ENCODE measurements at regions not wholly inside any gene's neighbourhood (a gene's known extent, or its start where the extent isn't known, plus 50 kb on each side); places are given as distances from the start of the nearest gene placed in this dataset.

DNA sequence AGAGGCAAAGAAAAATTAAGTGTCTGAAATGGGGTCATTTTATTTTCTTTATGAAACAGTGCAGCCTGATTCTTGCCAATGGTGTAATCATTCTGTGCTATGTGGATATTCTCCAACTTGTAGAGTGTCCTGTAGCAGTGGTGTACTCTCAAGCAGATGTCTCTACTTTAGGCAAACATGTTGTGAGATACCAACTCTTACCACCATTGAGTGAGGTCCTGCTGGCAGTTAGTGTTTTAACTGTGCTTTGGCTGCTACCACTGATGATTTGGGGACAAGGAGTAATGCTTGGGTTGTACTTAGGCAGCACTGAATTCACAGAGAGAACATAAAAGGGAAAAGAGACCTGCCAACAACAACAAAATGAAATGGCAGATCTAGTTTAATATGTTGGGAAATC, 122.5 kb downstream of the APIP start:
- TF ChIP-seq, protein P1, sequence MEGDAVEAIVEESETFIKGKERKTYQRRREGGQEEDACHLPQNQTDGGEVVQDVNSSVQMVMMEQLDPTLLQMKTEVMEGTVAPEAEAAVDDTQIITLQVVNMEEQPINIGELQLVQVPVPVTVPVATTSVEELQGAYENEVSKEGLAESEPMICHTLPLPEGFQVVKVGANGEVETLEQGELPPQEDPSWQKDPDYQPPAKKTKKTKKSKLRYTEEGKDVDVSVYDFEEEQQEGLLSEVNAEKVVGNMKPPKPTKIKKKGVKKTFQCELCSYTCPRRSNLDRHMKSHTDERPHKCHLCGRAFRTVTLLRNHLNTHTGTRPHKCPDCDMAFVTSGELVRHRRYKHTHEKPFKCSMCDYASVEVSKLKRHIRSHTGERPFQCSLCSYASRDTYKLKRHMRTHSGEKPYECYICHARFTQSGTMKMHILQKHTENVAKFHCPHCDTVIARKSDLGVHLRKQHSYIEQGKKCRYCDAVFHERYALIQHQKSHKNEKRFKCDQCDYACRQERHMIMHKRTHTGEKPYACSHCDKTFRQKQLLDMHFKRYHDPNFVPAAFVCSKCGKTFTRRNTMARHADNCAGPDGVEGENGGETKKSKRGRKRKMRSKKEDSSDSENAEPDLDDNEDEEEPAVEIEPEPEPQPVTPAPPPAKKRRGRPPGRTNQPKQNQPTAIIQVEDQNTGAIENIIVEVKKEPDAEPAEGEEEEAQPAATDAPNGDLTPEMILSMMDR (conservative IDR thresholded peaks at IDR 0.05) = no peak
- H3K27ac ChIP-seq = no peak overlapping the region

- H3K27ac ChIP-seq = peak overlapping the region; percentile 34
- TF ChIP-seq, protein P1 (conservative IDR thresholded peaks at IDR 0.05) = no peak
These were observed 123.3 kb downstream of the APIP start for GRCh38 chr11:34792814-34793258.

- H3K27ac ChIP-seq = peak overlapping the region; percentile 34
- TF ChIP-seq, protein P1 (conservative IDR thresholded peaks at IDR 0.05) = no peak
These were observed 124.2 kb downstream of the APIP start for GRCh38 chr11:34791780-34792542.

- TF ChIP-seq, protein P1 (conservative IDR thresholded peaks at IDR 0.05) = no peak
- no peak overlapping the region for H3K27ac ChIP-seq
These were observed 125.6 kb downstream of the APIP start for GRCh38 chr11:34790620-34791019.

- TF ChIP-seq, protein P1 (conservative IDR thresholded peaks at IDR 0.05) = no peak
- peak overlapping the region; percentile 40 for H3K27ac ChIP-seq
These were observed 126.9 kb downstream of the APIP start for GRCh38 chr11:34789196-34789834.

DNA sequence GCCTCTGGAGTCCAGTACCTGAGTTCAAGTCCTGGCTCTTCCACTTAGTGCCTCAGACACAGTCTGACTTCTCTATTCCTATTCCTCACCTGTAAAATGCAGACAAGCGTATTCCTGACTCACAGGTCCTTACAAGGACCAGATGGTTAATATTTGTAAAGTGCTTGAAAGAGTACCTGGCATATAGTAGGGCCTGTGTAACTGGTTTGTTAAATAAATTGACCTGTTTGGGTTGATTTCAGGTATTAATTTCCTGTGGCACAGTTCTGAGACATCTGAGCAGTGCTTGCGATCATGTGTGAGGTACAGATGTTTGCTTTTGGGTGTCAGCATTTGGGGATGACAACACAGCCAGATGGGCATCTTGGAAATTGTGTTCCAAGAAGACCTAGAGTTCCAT, 127.5 kb downstream of the APIP start:
- TF ChIP-seq, protein P1 (conservative IDR thresholded peaks at IDR 0.05) = no peak
- H3K27ac ChIP-seq = peak overlapping the region; percentile 40

DNA sequence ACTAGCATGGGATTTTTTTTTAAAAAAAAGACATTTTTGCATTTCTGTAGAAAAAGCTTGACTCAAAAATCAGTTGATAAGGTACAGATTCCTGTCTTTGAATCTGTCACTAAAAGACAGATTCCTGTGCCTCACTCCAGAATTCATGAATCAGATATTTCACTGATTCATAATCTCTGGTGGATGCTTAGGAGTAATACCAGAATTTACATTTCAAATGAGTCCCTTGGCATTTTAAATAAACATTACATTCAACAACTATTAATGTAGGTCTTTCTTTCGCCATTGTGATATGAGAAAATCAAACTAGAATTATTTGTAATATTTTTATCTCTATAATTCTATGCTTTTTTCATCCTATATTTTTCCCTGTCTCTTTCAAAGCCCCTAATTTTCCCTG, 128.3 kb downstream of the APIP start:
- TF ChIP-seq, protein P1 (conservative IDR thresholded peaks at IDR 0.05) = no peak

More for the DNA sequence above, 128.3 kb downstream of the APIP start:
- H3K27ac ChIP-seq = peak overlapping the region; percentile 40

Measured in VCaP (cell line).